Stimulated activated memory B cell treated with anti-CD40 and anti-IgM and Interleukin-4, amounts not matched to agents 10 μg/mL and 1 μg/mL and 100 μg/mL, for 72 hours (primary cell): ENCODE measurements at regions not wholly inside any gene's neighbourhood (a gene's known extent, or its start where the extent isn't known, plus 50 kb on each side); places are given as distances from the start of the nearest gene placed in this dataset.
A peak's percentile ranks its signal among the peaks of the same experiment; 100 is the strongest.

Source experiments
- ATAC-seq: fragments of 150-1000 bp; cut with Tn5 transposase; 2 replicates; pipeline ENCODE4 v1.10.0; 2021
- H3K27ac Mint-ChIP-seq: one replicate; pipeline ENCODE4 v1.8.0; 2022; ENCODE audit warnings: mild to moderate bottlenecking, mixed read lengths
- H3K27me3 Mint-ChIP-seq: one replicate; pipeline ENCODE4 v1.8.0; 2022; ENCODE audit warnings: mixed read lengths
- H3K36me3 Mint-ChIP-seq: one replicate; pipeline ENCODE4 v1.8.0; 2022; ENCODE audit warnings: mixed read lengths
- H3K4me1 Mint-ChIP-seq: one replicate; pipeline ENCODE4 v1.8.0; 2022; ENCODE audit warnings: mixed read lengths
- H3K4me3 Mint-ChIP-seq: one replicate; pipeline ENCODE4 v1.8.0; 2022; ENCODE audit warnings: mild to moderate bottlenecking, moderate library complexity, mixed read lengths
- H3K9me3 Mint-ChIP-seq: one replicate; pipeline ENCODE4 v1.8.0; 2022; ENCODE audit warnings: mixed read lengths

DNA sequence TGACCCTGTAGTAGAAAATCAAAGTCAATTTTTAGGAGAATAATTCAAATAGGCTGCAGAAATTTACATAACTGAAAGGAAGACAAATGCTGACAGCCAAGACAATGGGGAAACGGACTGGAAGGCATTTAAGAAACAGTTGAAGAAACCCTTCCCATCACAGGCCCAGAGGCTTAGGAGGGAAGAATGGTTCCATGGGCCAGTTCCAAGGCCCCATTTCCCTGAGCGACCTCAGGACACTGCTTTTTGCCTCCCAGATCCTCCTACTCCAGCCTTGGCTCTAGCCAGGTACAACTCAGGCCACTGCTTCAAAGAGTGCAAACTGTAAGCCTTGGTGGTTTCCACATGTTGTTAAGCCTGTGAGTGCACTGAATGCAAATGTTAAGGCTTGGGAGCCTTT lies 184.1 kb upstream of the SGCD start:
- H3K27me3 Mint-ChIP-seq: no peaks in the 10 kb centered on the region
- no peak overlapping the region for H3K27ac Mint-ChIP-seq
- no peaks in the 10 kb centered on the region for H3K4me1 Mint-ChIP-seq
- H3K4me3 Mint-ChIP-seq: no peak overlapping the region
- peaks cover 8% of the 10 kb centered on the region for H3K9me3 Mint-ChIP-seq
- ATAC-seq: no peak
- H3K36me3 Mint-ChIP-seq: no peaks in the 10 kb centered on the region

DNA sequence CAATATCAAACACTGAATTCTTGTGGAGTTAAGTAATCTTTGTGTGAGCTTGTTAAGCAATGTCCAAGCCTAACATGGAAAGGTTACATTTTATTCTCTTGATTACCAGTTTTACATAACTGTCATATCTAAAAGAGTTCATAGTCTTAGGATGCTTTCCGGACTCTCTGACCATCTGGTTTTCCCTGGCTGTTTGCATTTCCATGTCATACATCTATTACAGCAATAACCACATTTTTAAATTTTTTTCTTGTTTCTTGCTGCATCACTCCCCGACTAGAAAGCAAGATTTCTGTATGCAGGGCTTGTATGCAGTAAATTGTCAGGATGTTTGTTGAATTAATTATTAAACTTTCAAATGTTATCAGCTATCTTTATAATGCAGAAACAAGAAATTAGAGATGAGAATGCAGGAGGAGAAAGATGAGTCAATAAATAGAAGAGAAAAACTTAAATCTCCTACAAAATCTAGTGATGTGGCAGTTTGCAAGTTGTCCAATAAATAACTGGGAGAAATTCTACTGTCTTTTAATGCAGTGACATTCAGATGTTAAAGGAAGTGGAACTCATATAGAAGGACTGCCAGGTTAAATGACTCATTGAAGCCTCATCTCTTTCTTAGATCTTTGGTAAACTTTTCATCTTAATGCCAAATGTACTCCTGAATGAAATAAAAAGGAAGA lies 179.6 kb upstream of the SGCD start:
- H3K27me3 Mint-ChIP-seq: no peaks in the 10 kb centered on the region
- H3K9me3 Mint-ChIP-seq: peaks cover 5% of the 10 kb centered on the region
- H3K36me3 Mint-ChIP-seq: no peaks in the 10 kb centered on the region
- ATAC-seq: no peak
- H3K4me1 Mint-ChIP-seq: no peaks in the 10 kb centered on the region
- H3K27ac Mint-ChIP-seq: no peak overlapping the region
- H3K4me3 Mint-ChIP-seq: no peak overlapping the region

DNA sequence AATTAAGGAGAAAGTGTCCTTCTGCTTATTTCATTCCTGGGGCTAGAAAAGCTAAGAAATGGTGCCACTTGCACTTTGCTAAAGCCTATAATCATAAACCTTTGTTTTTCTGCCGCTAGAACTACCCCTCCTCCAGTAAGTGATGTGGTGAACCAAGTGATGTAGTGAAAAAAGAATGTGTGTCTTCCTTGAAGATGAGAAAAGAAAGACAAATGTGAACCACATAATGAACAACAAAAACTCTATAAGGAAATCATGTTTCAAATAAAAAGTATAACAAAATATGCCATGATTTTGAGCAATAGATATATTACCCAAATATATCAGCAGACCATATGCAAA lies 179.0 kb upstream of the SGCD start:
- Mint-ChIP-seq H3K9me3 (peaks cover 2% of the 10 kb centered on the region), H3K27me3 (no peaks in the 10 kb centered on the region), H3K27ac (no peak overlapping the region), H3K4me3 (no peak overlapping the region), H3K36me3 (no peaks in the 10 kb centered on the region), H3K4me1 (no peaks in the 10 kb centered on the region)
- ATAC-seq: no peak

GRCh38 chr5:156148301-156148700 lies 178.7 kb upstream of the SGCD start:
- Mint-ChIP-seq H3K36me3 (no peaks in the 10 kb centered on the region), H3K9me3 (peaks cover 2% of the 10 kb centered on the region), H3K27ac (no peak overlapping the region), H3K4me1 (no peaks in the 10 kb centered on the region), H3K27me3 (no peaks in the 10 kb centered on the region), H3K4me3 (no peak overlapping the region)
- no peak for ATAC-seq

DNA sequence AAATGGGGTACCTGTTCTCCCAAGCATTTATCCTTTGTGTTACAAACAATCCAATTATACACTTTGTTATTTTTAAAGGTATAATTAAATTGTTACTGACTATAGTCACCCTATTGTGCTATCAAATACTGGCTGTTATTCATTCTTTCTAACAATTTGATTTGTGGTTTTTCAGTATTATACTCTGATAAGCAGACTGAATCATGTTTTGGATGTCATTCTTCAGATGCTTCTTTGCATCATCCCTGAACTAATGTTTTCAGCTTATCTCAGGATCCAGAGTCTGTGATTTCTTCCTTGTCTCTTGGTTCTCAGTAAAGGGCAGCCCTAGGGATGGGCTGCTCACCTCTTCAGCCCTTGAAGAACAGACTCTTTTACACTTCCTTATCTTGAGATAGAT lies 177.8 kb upstream of the SGCD start:
- H3K4me1 Mint-ChIP-seq: no peaks in the 10 kb centered on the region
- no peaks in the 10 kb centered on the region for H3K27me3 Mint-ChIP-seq
- no peak for ATAC-seq
- H3K4me3 Mint-ChIP-seq: no peak overlapping the region
- no peak overlapping the region for H3K27ac Mint-ChIP-seq
- peaks cover 2% of the 10 kb centered on the region for H3K9me3 Mint-ChIP-seq
- H3K36me3 Mint-ChIP-seq: no peaks in the 10 kb centered on the region

DNA sequence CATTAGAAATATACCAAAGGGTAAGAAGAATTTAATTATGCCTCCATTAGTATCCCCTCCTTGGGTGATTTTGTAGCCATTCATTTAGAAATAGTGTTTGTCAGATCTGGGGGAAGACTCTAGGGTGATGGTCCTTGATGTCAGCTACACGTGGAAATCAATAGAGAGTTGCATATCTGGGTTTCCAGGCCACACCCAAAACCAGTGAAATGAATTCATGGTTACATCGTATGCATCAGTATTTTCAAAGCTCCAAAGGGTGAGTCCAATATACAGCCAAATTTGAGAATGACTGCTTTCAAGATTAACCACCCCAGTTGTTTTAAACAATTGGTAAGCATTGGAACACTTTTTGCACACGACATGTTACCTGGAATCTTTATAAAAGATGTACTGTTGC lies 173.4 kb upstream of the SGCD start:
- Mint-ChIP-seq H3K27ac (no peak overlapping the region), H3K36me3 (no peaks in the 10 kb centered on the region), H3K4me1 (no peaks in the 10 kb centered on the region), H3K27me3 (no peaks in the 10 kb centered on the region), H3K4me3 (no peak overlapping the region), H3K9me3 (no peaks in the 10 kb centered on the region)
- no peak for ATAC-seq

GRCh38 chr5:156154757-156155156 lies 172.2 kb upstream of the SGCD start:
- Mint-ChIP-seq H3K4me3 (no peak overlapping the region), H3K36me3 (no peaks in the 10 kb centered on the region), H3K27me3 (no peaks in the 10 kb centered on the region), H3K4me1 (no peaks in the 10 kb centered on the region), H3K27ac (no peak overlapping the region), H3K9me3 (no peaks in the 10 kb centered on the region)
- ATAC-seq: no peak

DNA sequence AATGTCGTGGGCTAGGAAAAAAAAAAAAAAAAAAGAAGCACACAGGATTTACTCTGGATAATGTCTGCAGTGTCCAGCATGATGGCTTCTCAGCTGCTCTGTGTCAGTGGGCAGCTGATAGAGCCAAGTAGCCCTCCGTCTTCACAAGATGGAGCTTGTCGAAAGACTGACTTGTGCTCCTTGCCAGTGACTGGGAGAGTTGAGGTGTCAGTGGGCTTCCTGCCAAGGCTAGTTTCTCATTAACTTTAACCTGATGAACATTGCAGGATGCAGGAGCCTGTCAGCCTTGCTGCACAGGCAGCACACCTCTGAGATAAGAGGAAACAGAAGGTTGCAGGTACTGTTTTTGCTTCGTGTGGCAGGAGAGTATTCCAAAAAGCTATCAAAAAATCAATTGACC lies 171.4 kb upstream of the SGCD start:
- Mint-ChIP-seq H3K36me3 (no peaks in the 10 kb centered on the region), H3K27me3 (no peaks in the 10 kb centered on the region), H3K9me3 (no peaks in the 10 kb centered on the region), H3K4me1 (no peaks in the 10 kb centered on the region), H3K27ac (no peak overlapping the region), H3K4me3 (no peak overlapping the region)
- ATAC-seq: no peak

GRCh38 chr5:156164306-156164705 lies 162.7 kb upstream of the SGCD start:
- H3K27ac Mint-ChIP-seq: no peak overlapping the region
- no peaks in the 10 kb centered on the region for H3K4me1 Mint-ChIP-seq
- H3K36me3 Mint-ChIP-seq: no peaks in the 10 kb centered on the region

GRCh38 chr5:156169495-156169894 lies 157.5 kb upstream of the SGCD start:
- Mint-ChIP-seq H3K4me1 (no peaks in the 10 kb centered on the region), H3K27ac (no peak overlapping the region), H3K27me3 (no peaks in the 10 kb centered on the region), H3K4me3 (no peak overlapping the region), H3K9me3 (no peaks in the 10 kb centered on the region), H3K36me3 (no peaks in the 10 kb centered on the region)
- ATAC-seq: no peak

More at GRCh38 chr5:156164306-156164705, 162.7 kb upstream of the SGCD start:
- no peak for ATAC-seq
- no peaks in the 10 kb centered on the region for H3K9me3 Mint-ChIP-seq
- H3K27me3 Mint-ChIP-seq: no peaks in the 10 kb centered on the region
- no peak overlapping the region for H3K4me3 Mint-ChIP-seq

DNA sequence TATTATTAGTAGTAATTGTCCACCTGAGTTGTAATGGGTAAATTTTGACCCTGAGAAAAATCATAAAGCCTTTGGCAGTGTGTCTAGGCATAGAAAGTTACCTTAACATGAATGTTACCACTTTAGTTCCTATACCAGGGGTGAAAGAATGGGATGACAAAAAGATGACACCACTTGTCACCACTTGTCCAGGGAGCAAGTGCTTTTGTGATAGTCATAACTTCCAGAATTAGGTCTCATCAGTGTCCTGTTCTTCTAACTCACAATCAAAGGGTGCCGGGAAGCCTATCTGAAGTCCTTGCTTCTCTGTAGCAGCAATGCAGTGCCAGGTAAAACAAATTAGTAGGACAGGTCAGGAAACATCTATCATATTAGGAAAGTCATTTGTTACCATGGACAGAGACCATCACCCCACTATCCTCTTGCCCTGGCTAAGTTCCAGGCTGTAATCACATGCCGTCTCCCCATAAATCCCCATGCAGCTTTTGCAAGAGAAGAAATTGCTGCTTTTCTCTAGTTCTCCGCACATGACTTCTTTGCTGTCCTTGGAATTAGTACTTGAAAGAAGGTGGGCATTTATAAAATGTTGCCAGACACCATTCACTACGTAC lies 156.5 kb upstream of the SGCD start:
- no peak overlapping the region for H3K4me3 Mint-ChIP-seq
- no peak for ATAC-seq
- H3K36me3 Mint-ChIP-seq: no peaks in the 10 kb centered on the region
- no peaks in the 10 kb centered on the region for H3K27me3 Mint-ChIP-seq
- no peaks in the 10 kb centered on the region for H3K9me3 Mint-ChIP-seq
- no peaks in the 10 kb centered on the region for H3K4me1 Mint-ChIP-seq
- H3K27ac Mint-ChIP-seq: no peak overlapping the region

GRCh38 chr5:156174225-156174624 lies 152.7 kb upstream of the SGCD start:
- Mint-ChIP-seq H3K27me3 (no peaks in the 10 kb centered on the region), H3K4me1 (no peaks in the 10 kb centered on the region), H3K27ac (no peak overlapping the region), H3K4me3 (no peak overlapping the region), H3K36me3 (no peaks in the 10 kb centered on the region), H3K9me3 (no peaks in the 10 kb centered on the region)
- ATAC-seq: peak; percentile 27

GRCh38 chr5:156178117-156178516 lies 148.8 kb upstream of the SGCD start:
- no peak for ATAC-seq
- Mint-ChIP-seq H3K4me3 (no peak overlapping the region), H3K4me1 (no peaks in the 10 kb centered on the region), H3K27me3 (no peaks in the 10 kb centered on the region), H3K36me3 (no peaks in the 10 kb centered on the region), H3K9me3 (peaks cover 2% of the 10 kb centered on the region), H3K27ac (no peak overlapping the region)

GRCh38 chr5:156181656-156182055 lies 145.3 kb upstream of the SGCD start:
- ATAC-seq: no peak
- H3K4me3 Mint-ChIP-seq: no peak overlapping the region
- no peak overlapping the region for H3K27ac Mint-ChIP-seq
- no peaks in the 10 kb centered on the region for H3K4me1 Mint-ChIP-seq
- H3K9me3 Mint-ChIP-seq: peaks cover 2% of the 10 kb centered on the region
- H3K36me3 Mint-ChIP-seq: no peaks in the 10 kb centered on the region
- no peaks in the 10 kb centered on the region for H3K27me3 Mint-ChIP-seq

DNA sequence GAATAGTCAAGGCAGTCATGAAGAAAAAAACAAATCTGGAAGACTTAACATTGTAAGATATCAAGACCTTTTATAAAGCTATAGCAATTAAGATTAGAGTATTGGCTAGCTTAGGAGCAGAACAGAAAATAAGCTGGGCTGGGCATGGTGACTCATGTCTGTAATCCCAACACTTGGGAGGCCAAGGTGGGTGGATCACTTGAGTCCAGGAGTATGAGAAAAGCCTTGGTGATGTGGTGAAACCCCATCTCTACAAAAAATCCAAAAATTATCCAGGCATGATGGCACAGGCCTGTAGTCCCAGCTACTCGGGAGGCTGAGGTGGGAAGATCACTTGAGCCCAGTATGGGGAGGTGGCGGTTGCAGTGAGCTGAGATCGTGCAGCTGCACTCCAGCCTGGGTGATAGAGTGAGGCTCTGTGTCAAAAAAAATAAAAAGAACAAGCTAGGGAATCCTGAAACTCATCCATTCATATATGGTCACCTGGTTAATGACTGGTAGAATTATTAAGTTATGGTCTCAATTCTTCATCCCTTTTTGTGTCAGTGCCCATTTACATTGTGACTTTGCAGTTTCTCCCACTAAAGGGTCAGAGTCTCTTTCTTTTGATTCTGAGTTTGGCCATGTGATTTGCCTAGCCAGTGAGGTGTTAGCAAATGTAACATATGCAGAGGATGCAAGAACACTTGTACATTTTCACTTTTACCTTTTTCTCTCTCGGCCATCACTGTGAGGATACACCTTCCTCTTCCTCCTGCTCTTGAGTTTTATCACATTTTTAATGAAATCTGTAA lies 144.6 kb upstream of the SGCD start:
- H3K4me3 Mint-ChIP-seq: no peak overlapping the region
- H3K9me3 Mint-ChIP-seq: peaks cover 2% of the 10 kb centered on the region
- no peaks in the 10 kb centered on the region for H3K36me3 Mint-ChIP-seq
- no peaks in the 10 kb centered on the region for H3K27me3 Mint-ChIP-seq
- no peak for ATAC-seq
- H3K27ac Mint-ChIP-seq: no peak overlapping the region
- no peaks in the 10 kb centered on the region for H3K4me1 Mint-ChIP-seq

DNA sequence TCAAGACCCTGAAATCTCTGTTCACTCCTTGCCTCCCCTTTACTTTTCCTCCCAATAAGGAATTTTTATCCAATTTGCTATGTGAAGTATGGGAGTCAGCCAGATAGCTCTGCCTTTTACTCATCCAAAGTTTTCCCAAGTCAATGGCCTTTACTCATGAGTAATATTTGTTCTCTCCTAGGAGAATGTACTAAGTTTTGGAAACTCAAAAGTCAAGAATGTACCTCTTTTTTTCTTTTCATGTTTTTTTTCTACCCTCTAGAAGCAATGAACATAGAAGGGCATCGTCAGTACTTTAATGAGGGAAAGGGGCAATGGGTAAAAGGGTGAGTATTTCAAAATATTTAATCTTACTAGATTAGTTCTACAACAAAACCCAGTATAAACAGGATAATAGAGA lies 140.2 kb upstream of the SGCD start:
- no peaks in the 10 kb centered on the region for H3K9me3 Mint-ChIP-seq
- no peak for ATAC-seq
- no peaks in the 10 kb centered on the region for H3K36me3 Mint-ChIP-seq
- no peak overlapping the region for H3K4me3 Mint-ChIP-seq
- no peaks in the 10 kb centered on the region for H3K27me3 Mint-ChIP-seq
- no peak overlapping the region for H3K27ac Mint-ChIP-seq
- H3K4me1 Mint-ChIP-seq: no peaks in the 10 kb centered on the region
